ENCODE measurements at regions not wholly inside any gene's neighbourhood (a gene's known extent, or its start where the extent isn't known, plus 50 kb on each side); places are given as distances from the start of the nearest gene placed in this dataset.

GRCh38 chr13:104014803-104015645 is 948.8 kb upstream of the SLC10A2 start:
- ChIA-PET POLR2A (ENCODE audit: unreplicated experiment) (no interaction called here), CTCF (no interaction called here)
- no peaks in the 10 kb centered on the region for H3K79me2 ChIP-seq (ENCODE audit: low read length)
- intact Hi-C loops (cut with micrococcal nuclease) = no loop called here
- no peak overlapping the region for H3K27ac ChIP-seq (ENCODE audit: low read length)
- no peak overlapping the region for H3K4me3 ChIP-seq (ENCODE audit: low read length)
- no peak for ATAC-seq
- no peak overlapping the region for H2AFZ ChIP-seq (ENCODE audit: low read length)
- no peaks in the 10 kb centered on the region for H4K20me1 ChIP-seq (ENCODE audit: low read length)
- H3K27me3 ChIP-seq (ENCODE audit: low read length) = no peaks in the 10 kb centered on the region
- no peaks in the 10 kb centered on the region; the same call in 1 of the 2 replicates for H3K4me1 ChIP-seq (ENCODE audit: insufficient read depth, low read length)
- no peak overlapping the region for H3K9ac ChIP-seq (ENCODE audit: low read length)
- DNase-seq = no peak
- H3K9me3 ChIP-seq (ENCODE audit: low read length) = no peaks in the 10 kb centered on the region
- no peaks in the 10 kb centered on the region for H3K9me2 ChIP-seq (replicated peaks; ENCODE audit: low read length)
- BruUV-seq (replicated peaks) = no TSS peak
- H3F3A ChIP-seq (ENCODE audit: low read length, unreplicated experiment) = no peaks in the 10 kb centered on the region
- no peak overlapping the region for H3K4me2 ChIP-seq (ENCODE audit: low read length)
- no peaks in the 10 kb centered on the region for H3K36me3 ChIP-seq (ENCODE audit: low read depth, low read length)
- TF ChIP-seq EZH2phosphoT487 (IDR thresholded peaks at IDR 0.05; ENCODE audit: borderline replicate concordance, low read length) (no peak), CTCF (conservative IDR thresholded peaks at IDR 0.05; ENCODE audit: low read depth, low read length) (no peak), EZH2 (IDR thresholded peaks at IDR 0.05; ENCODE audit: low read length, unreplicated experiment) (no peak)

GRCh38 chr13:104011505-104012241 is 945.5 kb upstream of the SLC10A2 start:
- H2AFZ ChIP-seq (ENCODE audit: low read length) = peak overlapping the region; percentile 57
- intact Hi-C loops (cut with micrococcal nuclease) = no loop called here
- ChIA-PET CTCF (no interaction called here), POLR2A (ENCODE audit: unreplicated experiment) (interaction anchor here (0.6 kb wide), 1 partner anchor 1307 kb away, joined by 7 read pairs; no protein-coding TSS in a partner anchor)
- DNase-seq (peak; percentile 7), ATAC-seq (no peak)
- no TSS peak for BruUV-seq (replicated peaks)
- H3K9ac ChIP-seq (ENCODE audit: low read length) = no peak overlapping the region
- H3K4me2 ChIP-seq (ENCODE audit: low read length) = peak overlapping the region; percentile 67
- no peak overlapping the region for H3K27ac ChIP-seq (ENCODE audit: low read length)
- no peak for TF ChIP-seq EZH2phosphoT487 (IDR thresholded peaks at IDR 0.05; ENCODE audit: borderline replicate concordance, low read length)
- no peak for TF ChIP-seq CTCF (conservative IDR thresholded peaks at IDR 0.05; ENCODE audit: low read depth, low read length)
- TF ChIP-seq EZH2 (IDR thresholded peaks at IDR 0.05; ENCODE audit: low read length, unreplicated experiment) = no peak
- peak overlapping the region; percentile 35; the same call in 1 of the 2 replicates for H3K4me3 ChIP-seq (ENCODE audit: low read length)
- no peaks in the 10 kb centered on the region for H3K9me3 ChIP-seq (ENCODE audit: low read length)
- H3K36me3 ChIP-seq (ENCODE audit: low read depth, low read length) = no peaks in the 10 kb centered on the region
- no peaks in the 10 kb centered on the region for H3F3A ChIP-seq (ENCODE audit: low read length, unreplicated experiment)
- H3K27me3 ChIP-seq (ENCODE audit: low read length) = no peaks in the 10 kb centered on the region
- H3K79me2 ChIP-seq (ENCODE audit: low read length) = no peaks in the 10 kb centered on the region
- no peaks in the 10 kb centered on the region for H3K9me2 ChIP-seq (replicated peaks; ENCODE audit: low read length)
- H4K20me1 ChIP-seq (ENCODE audit: low read length) = no peaks in the 10 kb centered on the region
- peaks cover 22% of the 10 kb centered on the region for H3K4me1 ChIP-seq (ENCODE audit: insufficient read depth, low read length)
